Fibroblast of mammary gland (primary cell): ENCODE measurements at regions not wholly inside any gene's neighbourhood (a gene's known extent, or its start where the extent isn't known, plus 50 kb on each side); places are given as distances from the start of the nearest gene placed in this dataset.

Experiments
- DNase-seq: peaks from one replicate; pipeline ENCODE4 v3.0.0-alpha.2; 2010; ENCODE audit warnings: low read depth
- H3K4me3 ChIP-seq: 2 replicates; pipeline ENCODE4 v1.5.1; 2011; ENCODE audit warnings: low read depth, mild to moderate bottlenecking, low read length, moderate library complexity; ENCODE audit not compliant: control insufficient read depth
- TF ChIP-seq, protein P1 (sequence below): conservative IDR thresholded peaks from 2 replicates; pipeline ENCODE4 v1.5.1; 2011; ENCODE audit warnings: low read depth, low read length, inconsistent platforms; ENCODE audit not compliant: control insufficient read depth, insufficient read depth

DNA sequence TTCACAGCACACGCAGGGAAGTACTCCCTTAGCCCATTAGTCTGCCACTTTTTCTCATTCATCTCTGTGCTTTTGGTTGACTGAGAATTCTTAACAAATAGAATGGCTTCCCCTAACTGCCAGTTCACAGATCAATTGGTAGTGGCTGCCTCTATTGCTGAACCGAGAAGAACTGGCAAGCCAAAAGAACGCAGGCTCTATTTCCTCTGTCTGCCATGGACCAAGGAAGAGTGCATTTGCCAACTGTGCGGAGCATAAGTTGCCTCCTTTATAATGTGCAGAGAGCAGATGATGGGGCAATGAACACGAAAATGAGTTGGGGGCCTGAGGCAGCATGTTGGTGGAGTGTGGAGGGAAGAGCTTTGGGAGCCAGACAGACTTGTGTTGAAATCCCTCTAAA lies 483.1 kb upstream of the CAMK1G start:
- no peak for DNase-seq
- TF ChIP-seq, protein P1, sequence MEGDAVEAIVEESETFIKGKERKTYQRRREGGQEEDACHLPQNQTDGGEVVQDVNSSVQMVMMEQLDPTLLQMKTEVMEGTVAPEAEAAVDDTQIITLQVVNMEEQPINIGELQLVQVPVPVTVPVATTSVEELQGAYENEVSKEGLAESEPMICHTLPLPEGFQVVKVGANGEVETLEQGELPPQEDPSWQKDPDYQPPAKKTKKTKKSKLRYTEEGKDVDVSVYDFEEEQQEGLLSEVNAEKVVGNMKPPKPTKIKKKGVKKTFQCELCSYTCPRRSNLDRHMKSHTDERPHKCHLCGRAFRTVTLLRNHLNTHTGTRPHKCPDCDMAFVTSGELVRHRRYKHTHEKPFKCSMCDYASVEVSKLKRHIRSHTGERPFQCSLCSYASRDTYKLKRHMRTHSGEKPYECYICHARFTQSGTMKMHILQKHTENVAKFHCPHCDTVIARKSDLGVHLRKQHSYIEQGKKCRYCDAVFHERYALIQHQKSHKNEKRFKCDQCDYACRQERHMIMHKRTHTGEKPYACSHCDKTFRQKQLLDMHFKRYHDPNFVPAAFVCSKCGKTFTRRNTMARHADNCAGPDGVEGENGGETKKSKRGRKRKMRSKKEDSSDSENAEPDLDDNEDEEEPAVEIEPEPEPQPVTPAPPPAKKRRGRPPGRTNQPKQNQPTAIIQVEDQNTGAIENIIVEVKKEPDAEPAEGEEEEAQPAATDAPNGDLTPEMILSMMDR: no peak
- no peak overlapping the region for H3K4me3 ChIP-seq

DNA sequence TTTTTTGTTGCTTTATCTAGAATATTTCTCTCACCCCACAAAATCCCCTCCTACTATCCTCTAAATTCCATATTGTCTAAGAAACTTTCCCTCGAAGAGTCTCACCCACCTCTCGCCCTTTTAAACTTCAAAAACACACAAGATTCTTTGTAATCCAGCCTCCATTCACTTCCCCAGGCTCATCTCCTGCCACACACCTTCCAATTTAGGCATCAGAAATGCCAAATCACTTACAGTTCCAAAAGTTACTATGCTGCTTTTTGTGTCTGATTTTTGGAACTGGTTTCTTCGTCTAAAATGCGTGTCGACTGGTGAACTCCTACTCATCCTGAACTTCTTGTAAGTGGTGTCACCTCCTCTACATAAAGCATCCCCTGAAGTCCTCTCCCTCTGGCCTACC lies 482.4 kb upstream of the CAMK1G start:
- no peak overlapping the region for H3K4me3 ChIP-seq
- TF ChIP-seq, protein P1: no peak
- DNase-seq: no peak

GRCh38 chr1:209102120-209102519 lies 481.4 kb upstream of the CAMK1G start:
- TF ChIP-seq, protein P1: no peak
- H3K4me3 ChIP-seq: no peak overlapping the region
- no peak for DNase-seq

DNA sequence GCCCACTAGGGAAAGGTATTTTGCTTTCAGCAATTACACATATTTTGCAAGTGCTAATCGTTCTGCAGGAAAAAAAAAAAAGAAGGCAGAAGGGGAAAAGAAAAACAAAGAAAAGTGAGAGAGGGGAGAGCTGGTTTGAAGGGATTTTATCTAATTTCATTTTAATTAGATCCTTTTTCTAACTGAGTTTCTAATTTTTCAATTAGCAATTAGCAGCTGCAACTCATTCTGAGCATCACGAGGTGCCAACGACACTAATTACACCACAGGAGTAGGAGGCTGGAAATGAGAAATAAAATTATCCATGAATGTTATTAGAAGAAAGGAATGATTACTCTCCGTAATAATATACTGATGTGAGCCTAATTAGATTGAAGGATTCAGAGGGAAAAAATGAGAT lies 481.0 kb upstream of the CAMK1G start:
- DNase-seq: no peak
- H3K4me3 ChIP-seq: no peak overlapping the region
- TF ChIP-seq, protein P1: no peak

DNA sequence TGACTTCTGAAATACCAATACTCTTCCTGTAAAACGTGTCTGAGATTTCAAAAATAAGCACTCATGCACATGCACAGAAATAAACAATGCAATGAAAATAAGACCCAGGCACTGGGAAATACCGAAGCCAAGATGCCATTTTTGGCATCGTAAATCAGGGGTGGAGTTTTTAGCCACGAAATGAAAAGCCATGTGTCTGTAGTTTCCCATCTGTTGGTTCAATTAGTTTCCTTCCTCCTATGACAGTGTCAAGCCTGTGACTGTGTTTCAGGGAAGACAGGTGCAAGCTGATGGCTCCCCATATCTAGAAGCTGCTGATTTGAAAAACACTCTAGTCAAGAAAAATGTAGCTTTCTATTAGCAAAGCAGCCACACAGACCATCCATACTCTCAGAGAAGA lies 480.4 kb upstream of the CAMK1G start:
- TF ChIP-seq, protein P1: no peak
- H3K4me3 ChIP-seq: no peak overlapping the region
- DNase-seq: no peak

DNA sequence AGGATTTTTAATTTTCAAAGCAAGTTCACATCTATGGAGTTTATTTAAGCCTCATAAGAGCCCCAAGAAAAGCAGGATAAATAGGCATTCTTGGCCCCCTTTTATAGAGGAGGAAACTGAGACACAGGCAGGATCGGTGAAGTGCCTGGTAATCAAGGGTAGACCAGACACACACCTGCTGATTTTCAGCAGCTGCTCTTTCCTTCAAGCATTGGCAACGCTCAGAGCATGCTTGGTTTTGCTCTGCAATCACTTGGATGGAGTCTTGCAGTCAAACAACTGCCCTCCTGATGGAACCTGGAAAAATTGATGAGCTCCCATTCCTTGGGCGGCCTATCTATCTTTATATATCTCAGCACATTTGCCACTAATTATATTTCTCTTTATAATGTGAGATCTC lies 478.9 kb upstream of the CAMK1G start:
- TF ChIP-seq, protein P1: no peak
- H3K4me3 ChIP-seq: no peak overlapping the region

DNA sequence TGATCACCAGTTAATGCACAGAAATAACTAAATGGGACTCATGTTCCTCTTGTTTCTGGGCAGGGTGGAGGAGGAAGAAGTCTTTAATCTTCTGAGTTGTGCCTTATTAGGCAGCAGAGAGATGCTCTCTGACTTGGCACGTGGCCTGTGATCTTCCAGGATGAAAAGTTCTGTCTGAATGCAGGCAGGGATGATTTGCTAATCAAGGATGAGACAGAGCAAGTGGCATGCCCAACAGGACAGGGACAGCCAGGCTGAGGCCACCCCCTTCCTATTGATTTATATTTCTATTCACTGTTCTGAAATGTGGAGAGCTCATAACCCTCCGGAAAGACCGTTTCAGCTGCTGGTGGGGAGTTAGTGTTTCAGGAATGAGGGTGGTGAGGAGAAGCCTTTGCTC lies 477.8 kb upstream of the CAMK1G start:
- TF ChIP-seq, protein P1: no peak
- no peak for DNase-seq
- H3K4me3 ChIP-seq: no peak overlapping the region

More for the DNA sequence above, 478.9 kb upstream of the CAMK1G start:
- DNase-seq: no peak
